ENCODE measurements at regions not wholly inside any gene's neighbourhood (a gene's known extent, or its start where the extent isn't known, plus 50 kb on each side); places are given as distances from the start of the nearest gene placed in this dataset.

DNA sequence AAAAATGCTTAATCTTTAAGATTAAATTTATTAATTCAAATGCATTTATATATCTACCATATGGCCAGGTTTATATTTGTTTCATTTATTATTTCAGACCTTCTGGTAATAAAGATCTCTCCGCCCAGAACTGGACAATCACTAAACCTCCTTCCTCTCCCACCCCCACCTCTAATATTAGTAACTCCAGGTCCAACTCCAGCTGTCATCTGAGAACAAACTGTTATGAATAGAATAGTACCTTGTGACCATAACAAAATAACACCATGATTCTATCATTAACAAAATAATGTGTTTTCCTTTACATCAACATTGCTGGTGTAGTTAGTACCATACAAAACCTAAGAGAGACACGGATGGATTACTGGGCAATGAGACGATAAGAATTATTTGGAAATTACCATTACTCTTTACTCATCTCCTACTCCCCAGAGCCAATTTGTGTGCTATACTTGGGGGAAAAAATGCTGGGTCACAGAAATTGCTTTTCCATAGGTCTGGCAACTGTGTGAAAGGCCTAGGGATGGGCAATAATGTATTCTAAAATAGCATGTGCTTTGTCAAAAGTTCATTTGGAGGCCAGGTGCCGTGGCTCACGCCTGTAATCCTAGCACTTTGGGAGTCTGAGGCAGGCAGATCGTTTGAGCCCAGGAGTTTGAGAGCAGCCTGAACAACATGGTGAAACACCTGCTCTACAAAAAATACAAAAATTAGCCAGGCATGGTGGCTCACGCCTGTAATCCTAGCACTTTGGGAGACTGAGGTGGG is 186.1 kb downstream of the ENC1 start:
- no peak overlapping the region for H3K18ac ChIP-seq (ENCODE audit: extremely low read depth, low read length)
- no peaks in the 10 kb centered on the region for H4K20me1 ChIP-seq (replicated peaks in 1 of 2; ENCODE audit: control insufficient read depth in 1 of 2, insufficient read depth in 2 of 2, low read length in 2 of 2)
- no peak overlapping the region for H2BK20ac ChIP-seq (ENCODE audit: low read length)
- TF ChIP-seq TAF1 (IDR thresholded peaks at IDR 0.05; ENCODE audit: low read depth, low read length) (no peak), KDM4A (IDR thresholded peaks at IDR 0.05; ENCODE audit: low read depth, low read length, severe bottlenecking) (no peak), CEBPB (IDR thresholded peaks at IDR 0.05; ENCODE audit: low read depth, low read length) (no peak), FOSL1 (IDR thresholded peaks at IDR 0.05; ENCODE audit: insufficient read depth, low read depth, low read length) (no peak), BRCA1 (IDR thresholded peaks at IDR 0.05; ENCODE audit: low read depth, low read length) (no peak), KDM5A (IDR thresholded peaks at IDR 0.05; ENCODE audit: low read length) (no peak), SIX5 (IDR thresholded peaks at IDR 0.05; ENCODE audit: low read depth, low read length) (no peak), CHD2 (IDR thresholded peaks at IDR 0.05; ENCODE audit: low read length) (no peak), BACH1 (IDR thresholded peaks at IDR 0.05; ENCODE audit: low read length) (no peak), KDM1A (IDR thresholded peaks at IDR 0.05; ENCODE audit: borderline replicate concordance, low read length) (no peak)
- TF ChIP-seq, protein P1, sequence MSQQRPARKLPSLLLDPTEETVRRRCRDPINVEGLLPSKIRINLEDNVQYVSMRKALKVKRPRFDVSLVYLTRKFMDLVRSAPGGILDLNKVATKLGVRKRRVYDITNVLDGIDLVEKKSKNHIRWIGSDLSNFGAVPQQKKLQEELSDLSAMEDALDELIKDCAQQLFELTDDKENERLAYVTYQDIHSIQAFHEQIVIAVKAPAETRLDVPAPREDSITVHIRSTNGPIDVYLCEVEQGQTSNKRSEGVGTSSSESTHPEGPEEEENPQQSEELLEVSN (IDR thresholded peaks at IDR 0.05), result no peak
- no peak overlapping the region for H3K27ac ChIP-seq (ENCODE audit: low read depth, low read length)
- H3K23ac ChIP-seq (ENCODE audit: insufficient read length), result no peak overlapping the region
- no peak overlapping the region for H3K4ac ChIP-seq (replicated peaks; ENCODE audit: insufficient read length, low read depth, low read length)
- no peak overlapping the region for H3K4me3 ChIP-seq (ENCODE audit: extremely low read depth in 1 of 4, insufficient read depth in 2 of 4, low read depth in 3 of 4, low read length in 4 of 4)
- H4K91ac ChIP-seq (replicated peaks; ENCODE audit: insufficient read length, low read length), result no peak overlapping the region
- 94% methylated on average over 7 of the region's 7 CpGs; no CpG with 5 or more reads in 1 of the 2 experiments for WGBS, 2 experiments (ENCODE audit: extremely low coverage in 1 of 2, insufficient coverage in 1 of 2, insufficient read length in 1 of 2, insufficient replicate concordance in 2 of 2, low coverage in 1 of 2, low lambda C conversion rate in 2 of 2, missing lambda C conversion rate in 1 of 2)
- H3K9ac ChIP-seq (replicated peaks in 1 of 4; ENCODE audit: extremely low read depth in 1 of 4, low read depth in 3 of 4, low read length in 3 of 4), result no peak overlapping the region
- no peak for DNase-seq (ENCODE audit: low read depth in 1 of 2, low spot score in 2 of 2)
- H2BK5ac ChIP-seq (ENCODE audit: low read depth, low read length), result no peak overlapping the region
- no peak overlapping the region for H4K8ac ChIP-seq (ENCODE audit: extremely low read depth, insufficient read depth, low read length)
- H3K36me3 ChIP-seq (ENCODE audit: control insufficient read depth in 2 of 4, insufficient read depth in 4 of 4, low read length in 3 of 4), result no peaks in the 10 kb centered on the region
- no peak overlapping the region for H2BK120ac ChIP-seq (replicated peaks; ENCODE audit: low read depth, low read length)
- H2BK12ac ChIP-seq (ENCODE audit: low read depth, low read length), result no peak overlapping the region
- H2BK15ac ChIP-seq (ENCODE audit: low read length), result no peak overlapping the region
- H3K9me3 ChIP-seq (ENCODE audit: insufficient read depth in 2 of 2, low read depth in 1 of 2, low read length in 1 of 2), result no peaks in the 10 kb centered on the region
- H3K14ac ChIP-seq (ENCODE audit: insufficient read length), result no peak overlapping the region
- H3K79me1 ChIP-seq (ENCODE audit: low read depth, low read length), result no peaks in the 10 kb centered on the region
- H2AFZ ChIP-seq (ENCODE audit: low read length), result no peak overlapping the region
- no peaks in the 10 kb centered on the region for H3K23me2 ChIP-seq (ENCODE audit: low read depth, low read length)
- H4K5ac ChIP-seq (ENCODE audit: insufficient read length, low read depth, low read length), result no peak overlapping the region
- no peak overlapping the region for H3K56ac ChIP-seq (replicated peaks; ENCODE audit: insufficient read length, low read depth, low read length)
- CTCF ChIA-PET (ENCODE audit: partially characterized antibody), result no interaction called here
- no peaks in the 10 kb centered on the region; a peak in 1 of 7 replicates for H3K4me1 ChIP-seq (replicated peaks in 1 of 4; ENCODE audit: control insufficient read depth in 3 of 4, insufficient read depth in 4 of 4, low read length in 3 of 4)
- POLR2A ChIA-PET (ENCODE audit: partially characterized antibody), result no interaction called here
- H3K4me2 ChIP-seq (ENCODE audit: insufficient read depth in 1 of 2, low read depth in 2 of 2, low read length in 2 of 2), result no peak overlapping the region
- no peaks in the 10 kb centered on the region for H3K79me2 ChIP-seq (ENCODE audit: control insufficient read depth in 1 of 2, insufficient read depth in 2 of 2, low read length in 2 of 2)
- H3K27me3 ChIP-seq (replicated peaks in 1 of 4; ENCODE audit: control insufficient read depth in 3 of 4, extremely low read depth in 1 of 4, insufficient read depth in 3 of 4, low read length in 3 of 4), result no peaks in the 10 kb centered on the region
- no peak overlapping the region for H2AK5ac ChIP-seq (ENCODE audit: low read depth, low read length)
- no peak for FAIRE-seq
